ENCODE measurements at regions not wholly inside any gene's neighbourhood (a gene's known extent, or its start where the extent isn't known, plus 50 kb on each side); places are given as distances from the start of the nearest gene placed in this dataset.

DNA sequence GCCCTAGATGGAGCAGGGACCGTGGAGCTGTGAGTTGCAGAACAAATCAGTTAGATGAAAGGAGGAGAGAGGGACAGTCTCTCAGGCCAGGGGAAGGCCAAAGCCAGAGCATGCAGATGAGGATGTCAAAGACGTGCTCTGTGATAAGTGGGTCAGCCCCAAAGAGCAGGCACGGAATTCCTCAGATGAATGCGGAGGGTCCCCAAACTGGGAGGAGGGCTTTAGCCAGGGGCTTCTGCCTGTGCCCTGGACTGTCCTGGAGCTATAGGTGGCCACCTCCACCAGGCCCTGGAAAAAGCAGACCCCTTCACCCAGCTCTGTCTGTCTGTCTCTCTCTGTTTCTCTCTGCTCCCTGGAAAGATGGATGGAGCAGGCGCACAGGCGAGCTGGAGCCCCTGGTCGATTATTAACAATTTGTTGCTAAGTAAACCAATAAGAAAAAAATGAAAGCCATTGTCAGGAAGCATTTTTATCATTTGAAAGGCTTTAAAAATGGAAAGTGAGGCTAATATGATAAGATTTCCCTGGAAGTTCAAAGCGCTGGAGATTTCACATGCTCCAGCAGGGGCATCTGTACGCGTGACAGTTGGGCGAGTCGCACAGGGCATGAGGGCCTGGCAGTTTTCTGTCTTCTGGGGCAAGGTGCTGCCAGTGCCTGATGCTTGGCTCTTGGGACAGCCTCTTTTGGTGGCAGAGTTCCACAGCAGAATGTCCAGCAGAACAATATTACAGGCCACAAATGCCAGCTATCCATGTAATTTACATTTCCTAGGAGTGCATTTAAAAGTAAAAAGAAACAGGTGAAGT lies 241.0 kb downstream of the GLI2 start:
- no peak for DNase-seq (ENCODE audit: low read depth in 2 of 2)

DNA sequence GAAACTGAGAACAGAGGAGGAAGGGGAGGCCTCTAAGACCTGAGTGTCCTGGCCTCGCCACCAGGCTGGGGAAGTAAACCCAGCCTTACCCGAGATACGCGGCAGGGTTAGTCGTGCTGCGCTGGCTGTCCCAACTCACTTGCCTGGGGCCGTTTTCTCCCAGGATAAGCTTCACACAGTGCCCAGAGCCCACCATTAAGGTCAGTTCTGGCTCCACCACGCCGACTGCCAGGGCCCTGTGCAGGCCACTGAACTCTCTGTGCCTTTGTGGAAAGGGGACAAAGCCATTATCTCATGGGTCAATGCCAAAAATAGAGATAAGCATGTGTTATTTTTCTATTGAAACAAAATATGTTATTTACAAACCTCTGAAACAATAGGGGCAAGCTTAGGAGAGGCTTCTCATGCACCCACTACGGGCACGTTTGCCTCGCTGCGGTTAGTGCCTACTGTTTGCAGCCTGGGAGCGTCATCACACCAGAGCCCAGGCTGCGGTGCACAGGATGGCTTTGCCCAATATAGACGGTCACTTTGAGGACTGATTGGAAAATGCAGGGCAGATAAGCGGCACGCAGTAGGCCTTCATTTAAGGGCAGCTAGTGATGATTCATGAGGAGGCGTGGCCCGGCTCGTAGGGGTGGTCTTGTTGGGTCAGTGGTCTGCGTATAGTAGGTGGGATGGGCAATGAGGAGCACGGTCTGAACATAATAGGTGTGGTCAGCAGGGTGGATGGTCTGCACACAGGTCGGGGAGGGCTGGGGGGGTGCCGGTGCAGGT lies 242.1 kb downstream of the GLI2 start:
- DNase-seq (ENCODE audit: low read depth in 2 of 2), result no peak

DNA sequence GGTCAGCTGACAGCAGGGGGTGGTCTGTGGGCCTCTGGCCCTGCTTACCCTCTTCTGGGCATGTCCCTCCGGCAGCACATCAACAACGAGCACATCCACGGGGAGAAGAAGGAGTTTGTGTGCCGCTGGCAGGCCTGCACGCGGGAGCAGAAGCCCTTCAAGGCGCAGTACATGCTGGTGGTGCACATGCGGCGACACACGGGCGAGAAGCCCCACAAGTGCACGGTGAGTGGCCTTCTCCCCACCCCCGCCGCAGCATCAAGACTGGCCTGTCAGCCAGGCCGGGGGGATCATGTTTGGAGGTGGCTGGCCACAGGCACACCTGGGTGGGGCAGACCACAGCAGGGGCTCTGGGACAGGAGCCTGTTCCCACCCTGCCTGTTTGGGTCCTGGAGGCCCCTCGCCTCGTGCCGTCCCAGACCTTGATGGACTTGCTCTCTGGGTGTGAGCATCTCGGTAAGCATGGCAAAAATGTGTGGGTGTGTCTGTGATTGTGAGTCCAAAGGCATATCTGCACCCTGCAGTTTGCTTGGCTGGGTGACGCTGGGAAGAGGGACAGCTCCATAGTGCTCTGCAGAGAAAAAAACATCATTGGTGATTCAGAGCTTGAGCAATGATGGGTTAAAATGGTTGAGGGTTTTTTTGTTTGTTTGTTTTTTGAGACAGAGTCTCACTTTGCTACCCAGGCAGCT lies 242.8 kb downstream of the GLI2 start:
- no peak for DNase-seq (ENCODE audit: low read depth in 2 of 2)

DNA sequence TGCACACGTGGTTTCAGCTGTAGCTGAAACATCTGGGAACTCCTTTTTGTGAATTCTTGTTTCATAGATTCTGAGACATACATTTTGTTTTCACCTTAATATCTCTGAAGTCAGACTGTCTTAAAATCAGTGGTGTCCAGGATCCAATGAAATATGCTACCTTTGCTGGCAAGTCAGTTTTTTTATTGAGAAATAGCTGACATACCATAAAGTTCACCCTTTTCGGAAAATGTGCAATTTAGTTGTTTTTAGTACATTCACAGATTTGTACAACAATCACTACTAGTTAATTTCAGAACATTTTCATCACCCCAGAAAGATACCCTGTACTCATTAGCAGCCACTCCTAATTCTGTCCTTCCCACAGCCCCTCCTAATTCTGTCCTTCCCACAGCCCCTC lies 243.7 kb downstream of the GLI2 start:
- DNase-seq (ENCODE audit: low read depth in 2 of 2), result no peak

DNA sequence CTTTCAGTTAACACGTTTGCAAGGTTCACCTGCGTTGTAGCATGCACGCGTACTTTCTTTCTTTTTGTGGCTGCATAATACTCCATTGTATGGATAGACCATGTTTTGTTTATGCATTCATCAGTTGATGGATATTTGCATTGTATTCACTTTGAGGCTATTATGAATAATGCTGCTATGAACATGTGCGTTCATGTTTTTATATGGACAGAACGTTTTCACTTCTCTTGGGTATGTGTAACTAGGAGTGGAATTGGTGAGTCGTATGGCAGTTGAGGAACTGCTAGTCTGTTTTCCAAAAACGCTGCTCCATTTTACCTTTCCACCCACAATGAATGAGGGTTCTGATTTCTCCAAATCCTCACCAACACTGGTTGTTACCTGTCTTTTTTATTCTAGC lies 244.3 kb downstream of the GLI2 start:
- DNase-seq (ENCODE audit: low read depth in 2 of 2), result no peak

DNA sequence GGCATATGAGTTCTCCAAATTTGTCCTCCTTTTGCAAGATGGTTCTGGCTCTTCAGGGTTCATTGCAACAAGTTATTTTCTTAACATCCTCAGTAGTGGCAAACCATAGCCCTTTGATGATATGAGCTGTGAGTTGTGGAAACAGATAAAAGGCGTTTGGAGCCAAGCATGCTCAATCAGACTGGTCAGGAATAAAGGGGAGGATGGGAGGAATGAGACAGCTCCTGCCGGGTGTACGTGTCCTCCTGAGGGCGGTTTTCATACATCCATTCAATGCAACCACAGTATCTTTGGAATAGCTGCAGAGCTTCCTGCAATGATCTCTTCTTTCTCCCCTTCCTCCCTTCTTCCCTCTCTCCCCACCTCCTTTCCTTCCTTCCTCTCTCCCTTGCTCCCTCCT lies 245.8 kb downstream of the GLI2 start:
- no peak for DNase-seq (ENCODE audit: low read depth in 2 of 2)

DNA sequence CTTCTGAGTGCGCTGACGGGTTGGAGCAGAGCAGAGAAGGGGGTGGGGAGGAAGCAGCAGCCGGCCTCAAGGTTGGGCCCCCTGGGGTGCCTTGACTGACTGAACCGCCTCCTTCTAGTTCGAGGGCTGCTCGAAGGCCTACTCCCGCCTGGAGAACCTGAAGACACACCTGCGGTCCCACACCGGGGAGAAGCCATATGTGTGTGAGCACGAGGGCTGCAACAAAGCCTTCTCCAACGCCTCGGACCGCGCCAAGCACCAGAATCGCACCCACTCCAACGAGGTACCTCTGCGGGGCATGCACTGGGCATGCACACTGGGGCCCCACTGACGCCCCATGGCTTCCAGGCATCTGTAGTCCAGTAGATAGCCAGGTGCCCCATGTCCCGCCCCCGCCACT lies 246.9 kb downstream of the GLI2 start:
- no peak for DNase-seq (ENCODE audit: low read depth in 2 of 2)

DNA sequence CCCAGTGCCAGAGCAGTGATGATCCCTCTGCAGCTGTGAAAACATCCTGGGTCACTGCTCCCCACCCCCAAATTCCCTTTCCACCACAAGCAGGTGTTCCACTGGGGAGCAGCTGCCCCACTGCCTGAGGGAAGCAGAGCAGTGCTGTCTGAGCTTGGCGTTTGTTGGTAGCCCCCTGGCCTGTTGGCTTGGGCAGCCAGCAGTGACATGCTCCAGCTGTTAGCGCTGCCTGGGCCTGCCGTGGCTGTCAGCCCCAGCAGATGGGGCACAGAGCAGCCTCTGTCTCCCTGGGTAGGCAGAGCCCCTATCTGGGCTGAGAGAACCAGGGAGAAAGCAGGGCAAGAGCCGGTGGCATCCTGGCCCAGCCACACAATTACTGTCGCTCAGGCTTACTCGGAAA lies 247.7 kb downstream of the GLI2 start:
- DNase-seq (ENCODE audit: low read depth in 2 of 2), result no peak

DNA sequence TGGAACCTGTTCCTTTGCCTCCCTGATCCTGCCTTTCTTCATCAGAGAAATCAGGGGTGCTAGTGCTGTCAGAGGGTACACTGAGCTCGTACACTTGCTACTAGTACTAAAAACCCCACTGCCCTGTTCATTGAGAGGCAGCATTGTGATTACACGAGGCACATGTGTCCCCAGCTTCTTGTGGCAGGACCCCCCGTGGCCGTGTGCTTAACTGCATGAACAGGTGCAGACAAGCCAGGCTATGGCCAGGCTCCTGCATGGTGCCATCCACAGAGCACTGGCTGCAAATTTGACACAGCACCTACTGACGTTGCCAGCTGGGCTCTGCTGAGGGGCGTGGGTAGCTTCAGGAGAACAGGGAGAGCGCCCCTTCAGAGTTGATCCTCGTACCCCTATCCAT lies 248.4 kb downstream of the GLI2 start:
- no peak for DNase-seq (ENCODE audit: low read depth in 2 of 2)

DNA sequence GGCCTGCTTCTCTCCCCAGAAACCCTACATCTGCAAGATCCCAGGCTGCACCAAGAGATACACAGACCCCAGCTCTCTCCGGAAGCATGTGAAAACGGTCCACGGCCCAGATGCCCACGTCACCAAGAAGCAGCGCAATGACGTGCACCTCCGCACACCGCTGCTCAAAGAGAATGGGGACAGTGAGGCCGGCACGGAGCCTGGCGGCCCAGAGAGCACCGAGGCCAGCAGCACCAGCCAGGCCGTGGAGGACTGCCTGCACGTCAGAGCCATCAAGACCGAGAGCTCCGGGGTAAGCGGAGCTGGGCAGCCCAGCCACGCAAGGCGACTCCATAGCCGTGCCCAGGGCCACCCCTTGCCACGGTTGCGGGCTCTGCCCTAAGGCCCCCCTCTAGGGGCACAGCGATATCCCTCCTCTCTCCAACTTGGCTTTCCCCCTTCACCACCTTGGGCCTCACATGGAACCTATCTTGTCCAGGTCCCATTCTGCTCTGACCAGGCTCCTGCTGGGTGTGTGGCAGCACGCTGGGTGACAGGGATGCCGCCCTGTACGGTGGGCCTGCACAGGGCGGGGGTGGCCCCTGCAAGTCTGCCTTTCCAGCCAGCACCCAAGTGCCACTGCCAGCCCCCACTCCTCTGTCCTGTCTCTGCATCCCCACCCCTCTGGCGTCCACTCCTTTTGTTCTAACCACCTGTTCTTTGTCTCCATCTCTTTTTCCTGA lies 248.9 kb downstream of the GLI2 start:
- no peak for DNase-seq (ENCODE audit: low read depth in 2 of 2)

DNA sequence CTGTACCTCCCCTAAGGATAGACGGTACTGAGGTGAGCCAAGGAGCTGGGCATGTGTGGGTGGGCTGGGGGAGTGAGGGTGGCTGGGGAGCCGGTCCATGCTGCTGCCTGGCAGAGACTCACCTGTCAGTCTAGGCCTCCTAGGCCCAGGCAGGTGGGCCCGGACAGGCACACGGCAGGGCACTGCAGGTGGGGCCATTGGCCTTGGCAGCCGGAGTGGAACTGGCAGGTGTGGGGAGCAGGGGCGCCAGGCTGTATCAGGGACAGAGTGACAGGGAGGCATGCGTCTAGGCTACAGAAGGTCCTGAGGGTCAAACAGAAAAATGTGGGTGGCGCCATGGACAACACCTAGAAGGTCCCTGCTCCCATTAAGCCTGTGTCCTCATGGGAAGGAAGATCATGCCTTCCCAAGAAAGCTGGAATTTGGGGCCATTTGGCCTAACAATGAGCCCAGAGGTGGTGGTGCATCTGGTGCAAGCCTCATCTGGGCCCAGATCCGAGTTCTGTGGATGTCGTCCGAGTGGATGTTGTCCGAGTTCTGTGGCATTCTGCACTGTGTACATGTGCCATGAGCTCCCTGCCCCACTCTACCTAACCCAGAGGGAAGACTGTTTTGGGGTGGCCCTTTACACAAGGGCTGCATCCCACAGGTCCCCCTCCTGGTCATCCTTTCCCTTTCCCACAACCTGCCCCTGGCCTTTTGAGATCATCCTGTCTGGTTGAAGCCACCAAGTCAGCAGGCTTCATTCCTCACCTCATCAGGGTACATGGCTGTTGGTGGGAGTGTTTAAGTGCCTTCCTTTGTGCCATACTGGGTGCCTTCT lies 249.7 kb downstream of the GLI2 start:
- no peak for DNase-seq (ENCODE audit: low read depth in 2 of 2)

DNA sequence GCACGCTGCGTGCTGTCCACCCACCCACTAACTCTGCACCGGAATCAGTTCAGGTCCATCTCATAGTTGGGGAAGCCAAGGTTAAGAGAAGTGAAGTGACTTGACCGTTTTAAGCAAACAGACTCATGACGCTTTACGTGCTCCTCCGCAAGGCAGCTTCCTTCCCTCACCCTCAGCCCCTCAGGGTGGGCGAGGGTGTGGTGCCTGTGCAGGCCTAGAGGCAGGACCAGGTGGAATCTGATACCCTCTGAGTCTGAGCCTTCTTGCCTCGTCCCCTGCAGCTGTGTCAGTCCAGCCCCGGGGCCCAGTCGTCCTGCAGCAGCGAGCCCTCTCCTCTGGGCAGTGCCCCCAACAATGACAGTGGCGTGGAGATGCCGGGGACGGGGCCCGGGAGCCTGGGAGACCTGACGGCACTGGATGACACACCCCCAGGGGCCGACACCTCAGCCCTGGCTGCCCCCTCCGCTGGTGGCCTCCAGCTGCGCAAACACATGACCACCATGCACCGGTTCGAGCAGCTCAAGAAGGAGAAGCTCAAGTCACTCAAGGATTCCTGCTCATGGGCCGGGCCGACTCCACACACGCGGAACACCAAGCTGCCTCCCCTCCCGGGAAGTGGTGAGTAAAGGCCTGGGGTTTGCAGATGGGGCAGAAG lies 250.5 kb downstream of the GLI2 start:
- no peak for DNase-seq (ENCODE audit: low read depth in 2 of 2)

DNA sequence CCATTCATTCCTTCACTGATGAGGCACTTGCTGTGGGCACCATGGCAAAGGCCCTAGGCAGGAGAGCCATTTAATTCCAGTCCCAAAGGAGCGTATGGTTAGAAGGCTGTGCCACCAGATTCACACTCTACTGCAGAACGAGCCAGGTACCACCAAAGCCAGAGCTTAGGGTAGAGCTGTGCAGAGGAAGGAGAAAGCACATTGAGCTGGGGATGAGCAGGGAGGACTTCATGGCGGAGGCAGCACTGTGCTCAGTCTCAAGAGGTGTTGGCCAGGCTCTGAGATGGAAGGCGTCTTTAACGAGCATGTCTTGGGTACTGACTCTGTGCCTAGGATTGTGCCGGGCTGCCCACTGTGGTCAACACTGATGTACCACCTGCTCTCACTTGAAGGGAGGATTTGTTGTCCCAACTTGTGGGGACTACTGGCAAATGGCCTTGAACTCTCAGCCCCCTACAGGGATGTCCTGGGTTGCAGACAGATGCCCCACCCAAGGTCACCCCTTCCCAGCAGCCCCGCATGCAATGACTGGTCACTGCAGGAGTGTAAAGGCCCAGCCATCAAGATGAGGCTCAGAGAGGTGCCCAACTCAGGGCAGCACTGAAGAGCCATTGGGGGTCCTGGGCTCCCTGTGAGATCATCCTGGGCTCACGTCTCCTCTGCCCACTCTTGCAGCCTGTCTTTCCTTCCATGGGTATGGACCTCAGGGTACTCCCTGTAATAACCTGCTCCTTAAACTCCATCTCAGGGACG lies 251.4 kb downstream of the GLI2 start:
- DNase-seq (ENCODE audit: low read depth in 2 of 2), result no peak

DNA sequence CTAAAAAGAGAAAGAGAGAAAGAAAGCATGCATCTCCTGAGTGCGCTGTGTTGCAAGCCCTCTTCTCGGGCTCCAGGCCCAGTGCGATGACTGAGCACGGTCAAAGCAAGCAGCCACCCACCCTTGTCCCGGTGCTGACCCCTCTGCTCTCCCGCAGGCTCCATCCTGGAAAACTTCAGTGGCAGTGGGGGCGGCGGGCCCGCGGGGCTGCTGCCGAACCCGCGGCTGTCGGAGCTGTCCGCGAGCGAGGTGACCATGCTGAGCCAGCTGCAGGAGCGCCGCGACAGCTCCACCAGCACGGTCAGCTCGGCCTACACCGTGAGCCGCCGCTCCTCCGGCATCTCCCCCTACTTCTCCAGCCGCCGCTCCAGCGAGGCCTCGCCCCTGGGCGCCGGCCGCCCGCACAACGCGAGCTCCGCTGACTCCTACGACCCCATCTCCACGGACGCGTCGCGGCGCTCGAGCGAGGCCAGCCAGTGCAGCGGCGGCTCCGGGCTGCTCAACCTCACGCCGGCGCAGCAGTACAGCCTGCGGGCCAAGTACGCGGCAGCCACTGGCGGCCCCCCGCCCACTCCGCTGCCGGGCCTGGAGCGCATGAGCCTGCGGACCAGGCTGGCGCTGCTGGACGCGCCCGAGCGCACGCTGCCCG lies 252.5 kb downstream of the GLI2 start:
- no peak for DNase-seq (ENCODE audit: low read depth in 2 of 2)

DNA sequence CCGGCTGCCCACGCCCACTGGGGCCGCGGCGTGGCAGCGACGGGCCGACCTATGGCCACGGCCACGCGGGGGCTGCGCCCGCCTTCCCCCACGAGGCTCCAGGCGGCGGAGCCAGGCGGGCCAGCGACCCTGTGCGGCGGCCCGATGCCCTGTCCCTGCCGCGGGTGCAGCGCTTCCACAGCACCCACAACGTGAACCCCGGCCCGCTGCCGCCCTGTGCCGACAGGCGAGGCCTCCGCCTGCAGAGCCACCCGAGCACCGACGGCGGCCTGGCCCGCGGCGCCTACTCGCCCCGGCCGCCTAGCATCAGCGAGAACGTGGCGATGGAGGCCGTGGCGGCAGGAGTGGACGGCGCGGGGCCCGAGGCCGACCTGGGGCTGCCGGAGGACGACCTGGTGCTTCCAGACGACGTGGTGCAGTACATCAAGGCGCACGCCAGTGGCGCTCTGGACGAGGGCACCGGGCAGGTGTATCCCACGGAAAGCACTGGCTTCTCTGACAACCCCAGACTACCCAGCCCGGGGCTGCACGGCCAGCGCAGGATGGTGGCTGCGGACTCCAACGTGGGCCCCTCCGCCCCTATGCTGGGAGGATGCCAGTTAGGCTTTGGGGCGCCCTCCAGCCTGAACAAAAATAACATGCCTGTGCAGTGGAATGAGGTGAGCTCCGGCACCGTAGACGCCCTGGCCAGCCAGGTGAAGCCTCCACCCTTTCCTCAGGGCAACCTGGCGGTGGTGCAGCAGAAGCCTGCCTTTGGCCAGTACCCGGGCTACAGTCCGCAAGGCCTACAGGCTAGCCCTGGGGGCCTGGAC lies 253.2 kb downstream of the GLI2 start:
- no peak for DNase-seq (ENCODE audit: low read depth in 2 of 2)

DNA sequence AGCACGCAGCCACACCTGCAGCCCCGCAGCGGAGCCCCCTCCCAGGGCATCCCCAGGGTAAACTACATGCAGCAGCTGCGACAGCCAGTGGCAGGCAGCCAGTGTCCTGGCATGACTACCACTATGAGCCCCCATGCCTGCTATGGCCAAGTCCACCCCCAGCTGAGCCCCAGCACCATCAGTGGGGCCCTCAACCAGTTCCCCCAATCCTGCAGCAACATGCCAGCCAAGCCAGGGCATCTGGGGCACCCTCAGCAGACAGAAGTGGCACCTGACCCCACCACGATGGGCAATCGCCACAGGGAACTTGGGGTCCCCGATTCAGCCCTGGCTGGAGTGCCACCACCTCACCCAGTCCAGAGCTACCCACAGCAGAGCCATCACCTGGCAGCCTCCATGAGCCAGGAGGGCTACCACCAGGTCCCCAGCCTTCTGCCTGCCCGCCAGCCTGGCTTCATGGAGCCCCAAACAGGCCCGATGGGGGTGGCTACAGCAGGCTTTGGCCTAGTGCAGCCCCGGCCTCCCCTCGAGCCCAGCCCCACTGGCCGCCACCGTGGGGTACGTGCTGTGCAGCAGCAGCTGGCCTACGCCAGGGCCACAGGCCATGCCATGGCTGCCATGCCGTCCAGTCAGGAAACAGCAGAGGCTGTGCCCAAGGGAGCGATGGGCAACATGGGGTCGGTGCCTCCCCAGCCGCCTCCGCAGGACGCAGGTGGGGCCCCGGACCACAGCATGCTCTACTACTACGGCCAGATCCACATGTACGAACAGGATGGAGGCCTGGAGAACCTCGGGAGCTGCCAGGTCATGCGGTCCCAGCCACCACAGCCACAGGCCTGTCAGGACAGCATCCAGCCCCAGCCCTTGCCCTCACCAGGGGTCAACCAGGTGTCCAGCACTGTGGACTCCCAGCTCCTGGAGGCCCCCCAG lies 254.1 kb downstream of the GLI2 start:
- DNase-seq (ENCODE audit: low read depth in 2 of 2), result no peak

DNA sequence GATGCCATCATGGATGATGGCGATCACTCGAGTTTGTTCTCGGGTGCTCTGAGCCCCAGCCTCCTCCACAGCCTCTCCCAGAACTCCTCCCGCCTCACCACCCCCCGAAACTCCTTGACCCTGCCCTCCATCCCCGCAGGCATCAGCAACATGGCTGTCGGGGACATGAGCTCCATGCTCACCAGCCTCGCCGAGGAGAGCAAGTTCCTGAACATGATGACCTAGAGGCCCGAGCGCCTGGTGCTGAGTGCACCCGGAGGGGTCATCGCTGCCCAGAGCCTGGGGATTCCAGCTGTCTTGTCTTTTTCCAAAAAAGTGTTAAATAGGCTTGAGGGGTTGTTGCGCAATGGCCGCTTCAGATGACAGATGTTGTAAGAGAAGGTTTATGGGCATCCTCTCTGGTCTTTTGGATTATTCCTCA lies 254.8 kb downstream of the GLI2 start:
- no peak for DNase-seq (ENCODE audit: low read depth in 2 of 2)
